Posterior vena cava (tissue), 2 donors: ENCODE measurements at regions not wholly inside any gene's neighbourhood (a gene's known extent, or its start where the extent isn't known, plus 50 kb on each side); places are given as distances from the start of the nearest gene placed in this dataset.
"Not testable (repeated sequence)": the region's sequence is repeated elsewhere in the genome, so short reads cannot be mapped to it uniquely, and the experiment has no call there.

Experiments used
- DNase-seq: peaks from one replicate; pipeline ENCODE4 v3.0.0-alpha.2; 2020; ENCODE audit warnings: low spot score
- intact Hi-C, 2 donors: fragments of 100-400 bp; cut with DNase I; formaldehyde crosslinking; loops; one replicate each; pipeline versions ENCODE4 v1.14.1 to v1.14.2; 2022 to 2023
- donor health status: DM: yes; HTN: yes; CAD: no.
- donor health status: DM: yes; HTN: yes; CAD: no.

GRCh38 chrX:101823236-101823635, 108.6 kb downstream of the ZMAT1 start:
- no peak for DNase-seq
- intact Hi-C loops = no loop called here

DNA sequence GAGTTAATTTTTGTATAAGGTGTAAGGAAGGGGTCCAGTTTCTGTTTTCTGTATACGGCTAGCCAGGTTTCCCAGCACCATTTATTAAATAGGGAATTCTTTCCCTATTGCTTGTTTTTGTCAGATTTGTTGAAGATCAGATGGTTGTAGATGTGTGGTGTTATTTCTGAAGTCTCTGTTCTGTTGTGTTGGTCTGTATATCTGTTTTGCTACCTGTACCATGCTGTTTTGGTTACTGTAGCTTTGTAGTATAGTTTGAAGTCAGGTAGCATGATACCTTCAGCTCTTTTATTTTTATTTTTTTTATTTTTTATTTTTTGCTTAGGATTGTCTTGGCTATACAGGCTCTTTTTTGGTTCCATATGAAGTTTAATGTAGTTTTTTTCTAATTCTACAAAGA, 114.1 kb downstream of the ZMAT1 start:
- DNase-seq, intact Hi-C loops: not testable (repeated sequence)

DNA sequence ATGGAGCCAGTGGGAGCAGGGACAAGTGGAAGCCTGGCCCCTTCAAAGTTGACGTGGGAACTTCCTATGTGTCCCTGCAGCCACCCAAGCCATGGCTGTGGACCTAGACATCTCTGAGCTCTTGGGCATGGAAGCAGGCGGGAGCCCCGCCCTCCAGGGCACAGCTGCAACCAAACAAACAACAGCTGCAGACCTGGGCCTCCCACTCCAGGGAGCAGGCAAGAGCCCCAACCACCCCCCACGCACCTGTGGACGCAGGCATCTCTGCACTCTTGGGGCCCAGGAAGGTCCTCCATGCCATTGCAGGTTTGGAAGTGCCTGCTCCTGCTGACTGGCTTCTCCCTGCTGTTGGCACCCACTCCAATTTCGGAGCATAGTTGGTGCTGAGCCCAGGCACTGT, 118.6 kb downstream of the ZMAT1 start:
- DNase-seq = no peak
- intact Hi-C loops = no loop called here

- no peak for DNase-seq
- intact Hi-C loops = no loop called here
Observed at GRCh38 chrX:101803451-101803850, 128.4 kb downstream of the ZMAT1 start.

DNA sequence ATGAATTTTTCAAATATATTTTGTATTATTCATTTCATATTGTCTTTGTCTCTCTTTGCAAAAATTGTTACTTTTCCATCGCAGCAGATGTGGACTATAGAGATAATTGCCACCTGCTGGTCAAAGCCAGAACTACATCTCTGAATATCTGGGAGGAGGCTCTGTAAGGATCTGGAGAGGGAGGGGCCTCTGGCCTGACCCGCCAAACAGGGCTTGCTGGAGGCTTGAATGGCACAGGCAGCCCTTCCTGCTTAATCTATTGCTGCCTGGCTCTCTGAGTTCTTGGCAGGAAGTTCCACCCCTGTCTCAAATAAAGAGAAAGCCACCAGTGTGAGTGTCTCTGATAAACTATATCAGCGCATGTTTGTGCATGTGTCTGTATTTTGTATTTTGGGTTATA, 132.4 kb downstream of the ZMAT1 start:
- intact Hi-C loops = no loop called here
- peak; percentile 84 for DNase-seq

GRCh38 chrX:101787934-101788333, 128.3 kb upstream of the ARMCX2 start:
- no peak for DNase-seq
- intact Hi-C loops = loop anchor here in 1 of 2 donors (10.0 kb wide), 1 partner anchor 1913 kb away; no protein-coding TSS in a partner anchor

DNA sequence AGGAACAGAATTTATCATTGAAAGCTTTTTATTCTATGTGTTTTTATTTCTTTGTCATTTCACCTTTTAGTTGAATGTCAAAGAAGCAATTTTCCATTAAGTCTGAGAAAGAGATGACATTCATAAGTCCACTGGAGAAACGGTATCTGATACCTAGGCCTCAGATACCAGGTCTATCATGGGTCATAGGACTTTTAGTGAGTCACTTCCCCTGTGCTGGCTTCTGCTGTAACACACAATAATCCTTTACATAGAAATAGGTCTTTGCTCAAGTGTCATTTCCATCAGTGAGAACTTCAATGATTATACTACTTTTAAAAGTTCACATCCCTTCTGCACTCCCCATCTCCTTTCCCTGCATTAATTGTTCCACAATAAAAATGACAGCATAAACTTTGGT, 125.5 kb upstream of the ARMCX2 start:
- no peak for DNase-seq
- intact Hi-C loops = loop anchor here in 1 of 2 donors (10.0 kb wide), 1 partner anchor 1910 kb away; no protein-coding TSS in a partner anchor

DNA sequence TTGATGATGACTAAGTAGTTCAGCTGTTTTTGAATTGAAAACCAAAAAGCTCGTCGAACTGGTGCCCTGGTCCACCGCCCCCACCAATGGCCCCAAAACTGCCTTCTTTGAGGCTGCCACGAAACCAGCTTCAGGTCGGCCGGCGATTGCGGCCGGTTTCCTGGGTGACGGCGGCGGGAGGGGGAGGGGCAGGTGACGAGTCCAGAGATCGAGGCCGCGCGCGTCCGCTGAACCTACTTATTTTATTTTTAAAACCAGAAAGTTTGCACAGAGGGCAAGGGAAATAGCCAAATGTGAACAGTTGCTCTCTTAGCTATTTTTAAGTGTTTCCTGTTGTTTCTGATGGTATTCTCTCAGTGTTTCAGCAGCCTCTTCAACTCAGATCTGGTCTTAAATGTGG, 120.8 kb upstream of the ARMCX2 start:
- intact Hi-C loops = loop anchor here in 1 of 2 donors (10.0 kb wide), 1 partner anchor 1906 kb away; no protein-coding TSS in a partner anchor
- not testable (repeated sequence) for DNase-seq

DNA sequence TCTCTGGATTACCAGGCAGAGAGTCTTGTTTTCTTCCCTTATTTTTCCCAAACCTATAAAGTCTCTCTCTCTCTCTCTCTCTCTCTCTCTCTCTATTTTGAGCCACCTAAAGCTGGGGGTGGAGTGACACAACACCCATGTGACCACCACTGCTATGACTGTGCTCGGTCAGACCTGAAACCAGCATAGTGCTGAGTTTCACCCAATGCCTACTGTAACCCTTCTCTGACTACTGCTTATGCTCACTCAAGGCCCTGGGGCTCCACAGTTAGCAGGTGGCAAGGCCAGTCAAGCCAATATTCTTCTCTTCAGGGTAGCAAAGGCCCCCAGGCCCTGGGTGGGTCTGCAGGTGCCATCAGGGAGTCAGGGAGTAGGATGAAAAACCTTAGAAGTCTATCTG, 114.7 kb upstream of the ARMCX2 start:
- intact Hi-C loops = no loop called here
- no peak for DNase-seq

- intact Hi-C loops = loop anchor here in 1 of 2 donors (10.0 kb wide), 1 partner anchor 60 kb away; no protein-coding TSS in a partner anchor
- DNase-seq = no peak
Observed at GRCh38 chrX:101764538-101764937, 104.9 kb upstream of the ARMCX2 start.

DNA sequence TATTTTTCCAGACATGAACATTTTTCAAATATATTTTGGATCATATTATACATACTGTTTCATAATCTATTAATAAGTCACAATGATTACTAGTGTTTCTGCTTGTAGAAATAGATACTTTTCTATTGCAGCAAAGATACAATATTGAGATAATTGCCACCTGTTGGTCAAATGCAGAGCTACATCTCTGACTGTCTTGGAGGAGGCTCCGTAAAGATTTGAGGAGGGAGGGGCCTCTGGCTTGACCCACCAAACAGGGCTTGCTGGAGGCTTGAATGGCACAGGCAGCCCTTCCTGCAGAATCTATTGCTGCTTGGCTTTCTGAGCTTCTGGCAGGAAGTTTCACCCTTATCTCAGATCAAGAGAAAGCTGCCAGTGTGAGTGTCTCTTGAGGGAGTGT, 99.3 kb upstream of the ARMCX2 start:
- DNase-seq = no peak
- intact Hi-C loops = no loop called here

GRCh38 chrX:101750744-101751143, 91.1 kb upstream of the ARMCX2 start:
- intact Hi-C loops = no loop called here
- DNase-seq = no peak

DNA sequence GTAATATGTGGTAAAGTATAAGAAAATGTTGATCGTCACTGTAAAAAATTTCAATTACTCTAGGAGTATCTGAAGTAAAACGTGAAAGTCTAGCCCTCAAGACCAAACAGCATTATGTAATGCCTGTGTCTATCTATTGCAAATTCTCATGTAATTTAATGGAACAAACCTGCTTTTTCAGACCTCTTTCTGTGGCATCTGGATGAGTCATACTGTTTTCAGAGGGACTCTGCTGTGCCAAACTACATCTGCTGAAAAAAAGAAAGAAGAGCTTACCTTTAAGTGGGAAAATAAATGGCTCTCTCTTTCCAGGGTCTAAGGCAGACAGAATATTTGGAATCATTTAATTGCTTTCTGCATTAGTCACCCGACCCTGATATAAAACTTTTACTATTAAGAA, 89.8 kb upstream of the ARMCX2 start:
- no peak for DNase-seq
- intact Hi-C loops = no loop called here

DNA sequence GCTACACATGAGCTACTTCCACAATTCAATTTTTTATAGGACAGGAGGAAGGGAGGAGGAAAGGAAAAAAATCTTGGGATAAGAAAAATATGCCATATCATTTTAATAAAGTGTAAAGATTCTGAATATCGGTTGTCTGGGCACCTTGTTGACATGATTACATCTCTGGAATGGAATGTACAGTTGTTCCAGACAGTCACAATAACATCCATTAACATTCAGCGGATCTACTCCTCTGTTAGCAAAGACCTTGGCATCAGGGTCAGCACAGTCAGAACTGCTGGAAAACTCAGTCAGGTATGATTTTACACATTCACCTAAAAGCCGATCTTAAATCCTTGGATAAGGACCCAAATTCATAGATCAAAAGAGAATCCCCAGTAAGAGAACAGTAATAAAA, 85.4 kb upstream of the ARMCX2 start:
- DNase-seq = no peak
- intact Hi-C loops = no loop called here

DNA sequence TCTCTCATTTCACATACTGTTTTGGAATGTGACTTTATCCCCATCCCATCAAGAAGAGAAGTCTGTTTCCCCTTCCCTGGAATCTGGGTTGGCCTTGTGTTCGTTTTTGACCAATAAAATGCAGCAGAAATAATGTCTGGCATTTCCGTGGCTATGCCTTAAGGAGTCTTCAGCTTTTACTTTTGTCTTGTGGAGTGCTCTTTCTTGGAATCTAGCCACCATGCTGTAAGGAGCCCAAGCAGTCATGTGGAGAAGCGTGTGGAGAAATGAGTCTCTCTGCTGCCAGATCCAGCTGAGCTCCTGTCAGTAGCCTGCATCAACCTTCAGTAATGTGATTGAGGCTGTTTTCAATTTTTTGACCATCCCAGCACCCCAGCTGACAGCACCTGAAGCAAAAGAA, 84.4 kb upstream of the ARMCX2 start:
- intact Hi-C loops = no loop called here
- DNase-seq = no peak

- DNase-seq = no peak
- intact Hi-C loops = no loop called here
Observed at GRCh38 chrX:101740642-101741041, 81.0 kb upstream of the ARMCX2 start.

- intact Hi-C loops = not testable (repeated sequence)
Observed at GRCh38 chrX:101738867-101739266, 79.2 kb upstream of the ARMCX2 start.

DNA sequence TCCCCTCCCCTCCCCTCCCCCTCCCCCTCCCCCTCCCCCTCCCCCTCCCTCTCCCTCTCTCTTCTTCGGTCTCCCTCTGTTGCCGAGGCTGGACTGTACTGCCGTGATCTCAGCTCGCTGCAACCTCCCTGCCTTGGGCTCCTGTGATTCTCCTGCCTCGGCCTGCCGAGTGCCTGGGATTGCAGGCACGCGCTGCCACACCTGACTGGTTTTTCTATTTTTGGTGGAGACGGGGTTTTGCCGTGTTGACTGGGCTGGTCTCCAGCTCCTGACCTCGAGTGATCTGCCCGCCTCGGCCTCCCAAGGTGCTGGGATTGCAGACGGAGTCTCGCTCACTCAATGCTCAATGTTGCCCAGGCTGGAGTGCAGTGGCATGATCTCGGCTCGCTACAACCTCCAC, 78.8 kb upstream of the ARMCX2 start:
- intact Hi-C loops, DNase-seq: not testable (repeated sequence)

More at GRCh38 chrX:101738867-101739266, 79.2 kb upstream of the ARMCX2 start:
- not testable (repeated sequence) for DNase-seq

DNA sequence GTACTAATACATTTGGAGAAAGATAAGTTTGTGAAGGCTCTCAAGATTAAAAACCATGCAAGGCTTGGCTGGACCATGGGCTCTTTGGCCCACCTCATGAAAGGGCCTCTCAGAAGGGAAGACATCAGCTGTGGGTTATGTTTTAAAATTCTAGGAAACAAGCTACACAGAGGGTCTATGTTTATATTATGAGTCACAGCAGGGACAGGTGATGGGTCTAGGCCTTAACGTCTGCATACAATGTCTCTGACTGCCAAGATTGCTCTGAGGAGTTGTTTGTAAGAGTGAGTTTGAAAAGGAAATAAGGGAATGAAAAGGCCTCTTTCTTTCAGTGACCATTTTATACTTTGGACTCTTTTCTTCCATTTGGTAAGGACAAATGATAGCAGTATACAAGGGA, 77.0 kb upstream of the ARMCX2 start:
- intact Hi-C loops = no loop called here
- no peak for DNase-seq

- intact Hi-C loops = no loop called here
- DNase-seq = no peak
Observed at GRCh38 chrX:101732870-101733269, 73.2 kb upstream of the ARMCX2 start.

GRCh38 chrX:101729986-101730385, 70.3 kb upstream of the ARMCX2 start:
- intact Hi-C loops = no loop called here
- DNase-seq = no peak
